Karpas-422 (cell line): ENCODE measurements at regions not wholly inside any gene's neighbourhood (a gene's known extent, or its start where the extent isn't known, plus 50 kb on each side); places are given as distances from the start of the nearest gene placed in this dataset.

Experiments
- DNase-seq: peaks from one replicate; pipeline ENCODE4 v3.0.0-alpha.2; 2015
- H2AFZ ChIP-seq: fragments of 200-600 bp; sonication (generic); 2 replicates; pipeline ENCODE4 v1.6.1; 2014; ENCODE audit warnings: antibody characterized with exemption, low read length, mixed read lengths
- H3K27ac ChIP-seq: fragments of 200-600 bp; sonication (generic); 2 replicates; pipeline ENCODE4 v1.5.1; 2014; ENCODE audit warnings: mild to moderate bottlenecking, low read length, moderate library complexity
- H3K27me3 ChIP-seq: fragments of 200-600 bp; sonication (generic); 2 replicates; pipeline ENCODE4 v1.6.1; 2014; ENCODE audit warnings: low read length, mixed read lengths
- H3K36me3 ChIP-seq: fragments of 200-600 bp; sonication (generic); 2 replicates; pipeline ENCODE4 v1.6.1; 2014; ENCODE audit warnings: low read length, mixed read lengths; ENCODE audit not compliant: insufficient read depth
- H3K4me1 ChIP-seq: fragments of 200-600 bp; sonication (generic); 2 replicates; pipeline ENCODE4 v1.6.1; 2014; ENCODE audit warnings: mild to moderate bottlenecking, low read length, mixed read lengths
- H3K4me2 ChIP-seq: fragments of 200-600 bp; sonication (generic); 2 replicates; pipeline ENCODE4 v1.6.1; 2014; ENCODE audit warnings: low read length, low read depth, mild to moderate bottlenecking; ENCODE audit not compliant: poor library complexity, severe bottlenecking
- H3K4me3 ChIP-seq: fragments of 200-600 bp; sonication (generic); 2 replicates; pipeline ENCODE4 v1.5.1; 2014; ENCODE audit warnings: mild to moderate bottlenecking, antibody characterized with exemption, low read length, mixed read lengths
- H3K79me2 ChIP-seq: fragments of 200-600 bp; sonication (generic); 2 replicates; pipeline ENCODE4 v1.6.1; 2014; ENCODE audit warnings: mild to moderate bottlenecking, low read length, mixed read lengths
- H3K9ac ChIP-seq: fragments of 200-600 bp; sonication (generic); 2 replicates; pipeline ENCODE4 v1.6.0; 2014; ENCODE audit warnings: low read length
- H3K9me2 ChIP-seq: fragments of 200-600 bp; sonication (generic), shearing (Covaris generic); replicated peaks from 2 replicates; pipeline ENCODE4 v1.6.0; 2014; ENCODE audit warnings: mild to moderate bottlenecking, low read length, moderate library complexity; ENCODE audit not compliant: insufficient read depth
- H3K9me3 ChIP-seq: fragments of 300-700, 200-600 bp; sonication (generic); 2 replicates; pipeline ENCODE4 v1.6.1; 2014; ENCODE audit warnings: low read length, mixed read lengths
- H4K20me1 ChIP-seq: fragments of 200-600 bp; sonication (generic); 2 replicates; pipeline ENCODE4 v1.6.1; 2014; ENCODE audit warnings: mild to moderate bottlenecking, antibody characterized with exemption, low read length, low read depth; ENCODE audit not compliant: insufficient read depth

DNA sequence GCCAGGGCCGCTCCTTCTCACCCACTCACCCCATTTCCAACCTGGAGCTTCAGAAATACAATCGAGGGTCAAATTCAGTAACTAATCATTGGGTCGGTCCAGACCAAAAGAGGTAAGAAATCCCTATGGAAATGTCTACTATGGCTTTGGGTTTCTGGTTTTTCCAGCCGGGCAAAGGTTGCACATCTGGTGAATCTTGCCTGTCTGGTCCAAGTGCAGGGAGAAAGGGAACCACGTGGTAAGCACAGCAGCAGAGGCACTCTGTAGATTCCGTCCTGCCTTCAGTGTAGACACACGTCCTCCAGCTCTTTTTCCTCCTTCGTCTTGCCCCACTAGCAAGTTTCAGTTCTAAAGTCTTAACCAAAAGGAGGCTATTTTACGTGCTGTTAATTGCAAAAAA, 218.0 kb upstream of the JADE1 start:
- Histone ChIP-seq H2AFZ (no peak overlapping the region), H3K36me3 (peaks cover 3% of the 10 kb centered on the region; the same call in 1 of the 2 replicates), H3K4me2 (no peak overlapping the region), H4K20me1 (no peaks in the 10 kb centered on the region), H3K27ac (no peak overlapping the region), H3K9ac (no peak overlapping the region), H3K9me3 (0 out of 2 replicates have a peak, but pooled peaks cover 2% of the 10 kb centered on the region), H3K27me3 (peaks cover 2% of the 10 kb centered on the region; the same call in 1 of the 2 replicates), H3K4me3 (no peak overlapping the region), H3K79me2 (no peaks in the 10 kb centered on the region), H3K9me2 (no peaks in the 10 kb centered on the region), H3K4me1 (peaks cover 9% of the 10 kb centered on the region)
- no peak for DNase-seq

DNA sequence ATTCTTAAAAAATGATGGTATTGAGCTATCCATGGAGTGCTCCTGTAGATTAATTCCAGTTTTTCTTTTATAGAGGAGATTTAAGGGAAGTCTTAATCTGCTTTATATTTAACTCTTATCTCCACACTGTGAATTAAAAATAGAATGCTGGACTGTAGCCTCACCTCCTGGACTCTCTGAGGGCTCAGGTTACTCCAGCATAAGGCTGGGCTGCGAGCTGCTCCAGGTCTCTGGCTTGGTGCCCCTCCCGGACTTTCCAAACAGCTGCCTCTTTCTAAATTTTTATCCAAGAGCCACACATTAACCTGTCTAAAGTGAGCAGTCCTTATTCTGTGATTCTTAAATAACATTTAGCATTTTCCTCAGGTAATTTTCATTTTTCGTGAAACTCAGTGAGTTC, 218.7 kb upstream of the JADE1 start:
- H3K79me2 ChIP-seq, result no peaks in the 10 kb centered on the region
- no peak overlapping the region for H3K4me2 ChIP-seq
- H3K27me3 ChIP-seq, result peaks cover 2% of the 10 kb centered on the region; the same call in 1 of the 2 replicates
- H3K4me1 ChIP-seq, result peaks cover 9% of the 10 kb centered on the region
- no peaks in the 10 kb centered on the region for H4K20me1 ChIP-seq
- no peaks in the 10 kb centered on the region for H3K9me2 ChIP-seq
- DNase-seq, result no peak
- peaks cover 3% of the 10 kb centered on the region; the same call in 1 of the 2 replicates for H3K36me3 ChIP-seq
- no peak overlapping the region for H3K27ac ChIP-seq
- no peak overlapping the region for H3K4me3 ChIP-seq
- H2AFZ ChIP-seq, result no peak overlapping the region
- H3K9ac ChIP-seq, result no peak overlapping the region
- 0 out of 2 replicates have a peak, but pooled peaks cover 2% of the 10 kb centered on the region for H3K9me3 ChIP-seq

DNA sequence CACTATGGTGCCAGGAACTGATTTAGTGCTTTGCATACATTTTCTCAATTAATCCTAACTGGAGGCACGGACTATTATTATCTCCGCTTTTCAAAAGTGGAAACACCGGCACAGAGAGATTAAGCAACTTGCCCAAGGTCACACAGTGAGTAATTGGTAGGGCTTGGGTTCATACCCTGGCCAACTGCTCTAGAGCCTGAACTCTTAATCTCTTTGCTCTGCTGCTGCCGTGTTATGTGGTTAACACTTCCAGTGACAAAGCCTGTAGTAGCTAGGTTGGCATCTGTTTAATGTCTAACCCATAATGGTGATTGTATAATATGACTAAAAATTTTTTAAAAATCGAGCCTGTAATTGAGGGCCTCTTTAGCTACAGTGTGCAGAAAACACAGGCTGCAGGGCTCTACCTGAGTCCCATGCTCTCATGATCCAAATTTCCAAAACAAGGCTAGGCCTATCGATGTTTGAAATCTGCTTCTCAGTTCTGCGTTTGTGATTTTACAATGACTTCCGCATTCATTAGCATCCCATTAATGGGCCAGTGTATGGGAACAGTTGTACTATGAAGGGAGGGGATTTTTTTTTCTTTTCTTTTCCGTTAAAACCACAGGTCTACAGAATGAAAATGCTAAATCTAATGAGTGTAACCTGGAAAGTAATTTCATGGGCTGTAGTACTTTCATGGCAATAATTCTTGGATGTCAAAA, 219.3 kb upstream of the JADE1 start:
- no peaks in the 10 kb centered on the region for H4K20me1 ChIP-seq
- H2AFZ ChIP-seq, result 0 out of 2 replicates have a peak overlapping the region, but pooled peaks have one; percentile 46
- peaks cover 3% of the 10 kb centered on the region; the same call in 1 of the 2 replicates for H3K36me3 ChIP-seq
- peaks cover 9% of the 10 kb centered on the region for H3K4me1 ChIP-seq
- H3K27ac ChIP-seq, result no peak overlapping the region
- 0 out of 2 replicates have a peak, but pooled peaks cover 2% of the 10 kb centered on the region for H3K9me3 ChIP-seq
- H3K27me3 ChIP-seq, result peaks cover 2% of the 10 kb centered on the region; the same call in 1 of the 2 replicates
- no peaks in the 10 kb centered on the region for H3K79me2 ChIP-seq
- no peak overlapping the region for H3K4me2 ChIP-seq
- no peaks in the 10 kb centered on the region for H3K9me2 ChIP-seq
- H3K9ac ChIP-seq, result no peak overlapping the region
- H3K4me3 ChIP-seq, result no peak overlapping the region
- no peak for DNase-seq

DNA sequence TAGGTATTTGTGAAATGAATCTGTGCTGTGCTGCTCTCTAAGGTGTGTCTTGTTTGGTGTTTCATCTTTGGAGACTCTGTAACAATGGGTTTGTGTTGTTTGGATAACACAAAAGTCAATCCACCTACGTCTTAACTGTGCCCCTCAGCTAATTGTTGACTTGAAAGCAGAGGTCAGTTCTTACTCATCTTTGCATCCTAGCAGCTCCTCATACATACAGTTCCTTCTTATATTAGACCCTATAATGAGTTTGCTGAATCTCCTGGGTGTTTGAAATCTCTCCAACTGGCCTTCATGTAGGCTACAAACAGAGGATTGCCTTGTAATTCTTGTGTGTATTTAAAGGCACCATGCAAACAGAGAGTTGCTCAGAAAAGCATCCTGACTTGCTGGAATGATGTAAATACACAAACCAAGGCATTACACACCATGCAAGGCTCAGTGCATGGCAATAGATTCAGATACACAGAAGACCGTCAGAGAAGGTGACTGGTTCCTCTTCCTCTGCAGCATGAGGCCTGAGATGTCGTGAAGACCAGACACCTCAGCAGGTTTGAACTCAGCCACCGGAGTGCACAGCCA, 220.0 kb upstream of the JADE1 start:
- Histone ChIP-seq H3K9ac (no peak overlapping the region), H3K4me1 (peaks cover 9% of the 10 kb centered on the region), H3K79me2 (no peaks in the 10 kb centered on the region), H3K9me2 (no peaks in the 10 kb centered on the region), H4K20me1 (no peaks in the 10 kb centered on the region), H3K4me3 (no peak overlapping the region), H3K9me3 (0 out of 2 replicates have a peak, but pooled peaks cover 2% of the 10 kb centered on the region), H3K36me3 (peaks cover 3% of the 10 kb centered on the region; the same call in 1 of the 2 replicates), H2AFZ (0 out of 2 replicates have a peak overlapping the region, but pooled peaks have one; percentile 46), H3K27ac (no peak overlapping the region), H3K27me3 (peaks cover 2% of the 10 kb centered on the region; the same call in 1 of the 2 replicates), H3K4me2 (no peak overlapping the region)
- DNase-seq, result no peak

DNA sequence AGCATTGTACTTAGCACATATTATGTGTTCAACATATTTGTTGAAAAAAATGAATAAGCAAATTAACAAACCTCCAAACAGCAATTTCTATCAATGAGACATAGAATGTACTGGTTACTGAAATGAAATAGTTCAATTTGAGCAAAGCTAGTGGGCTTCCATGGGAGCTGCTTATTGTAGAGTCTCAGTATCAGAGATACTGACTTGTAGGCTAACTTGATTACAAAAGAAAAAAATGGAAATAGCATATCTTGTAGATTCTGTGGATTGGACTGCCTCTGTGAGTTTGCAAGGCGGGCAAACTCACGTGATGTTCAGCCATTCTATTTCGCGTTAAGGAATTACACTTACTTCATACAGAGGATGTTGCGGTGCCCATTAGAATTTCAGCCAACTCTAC, 222.1 kb upstream of the JADE1 start:
- no peaks in the 10 kb centered on the region for H3K9me2 ChIP-seq
- no peaks in the 10 kb centered on the region for H4K20me1 ChIP-seq
- H3K4me2 ChIP-seq, result no peak overlapping the region
- no peaks in the 10 kb centered on the region for H3K36me3 ChIP-seq
- peaks cover 2% of the 10 kb centered on the region; the same call in 1 of the 2 replicates for H3K27me3 ChIP-seq
- H2AFZ ChIP-seq, result peak overlapping the region; percentile 21; the same call in 1 of the 2 replicates
- no peaks in the 10 kb centered on the region for H3K9me3 ChIP-seq
- no peak for DNase-seq
- H3K4me3 ChIP-seq, result no peak overlapping the region
- no peaks in the 10 kb centered on the region for H3K79me2 ChIP-seq
- H3K9ac ChIP-seq, result no peak overlapping the region
- H3K27ac ChIP-seq, result no peak overlapping the region
- peaks cover 9% of the 10 kb centered on the region for H3K4me1 ChIP-seq

DNA sequence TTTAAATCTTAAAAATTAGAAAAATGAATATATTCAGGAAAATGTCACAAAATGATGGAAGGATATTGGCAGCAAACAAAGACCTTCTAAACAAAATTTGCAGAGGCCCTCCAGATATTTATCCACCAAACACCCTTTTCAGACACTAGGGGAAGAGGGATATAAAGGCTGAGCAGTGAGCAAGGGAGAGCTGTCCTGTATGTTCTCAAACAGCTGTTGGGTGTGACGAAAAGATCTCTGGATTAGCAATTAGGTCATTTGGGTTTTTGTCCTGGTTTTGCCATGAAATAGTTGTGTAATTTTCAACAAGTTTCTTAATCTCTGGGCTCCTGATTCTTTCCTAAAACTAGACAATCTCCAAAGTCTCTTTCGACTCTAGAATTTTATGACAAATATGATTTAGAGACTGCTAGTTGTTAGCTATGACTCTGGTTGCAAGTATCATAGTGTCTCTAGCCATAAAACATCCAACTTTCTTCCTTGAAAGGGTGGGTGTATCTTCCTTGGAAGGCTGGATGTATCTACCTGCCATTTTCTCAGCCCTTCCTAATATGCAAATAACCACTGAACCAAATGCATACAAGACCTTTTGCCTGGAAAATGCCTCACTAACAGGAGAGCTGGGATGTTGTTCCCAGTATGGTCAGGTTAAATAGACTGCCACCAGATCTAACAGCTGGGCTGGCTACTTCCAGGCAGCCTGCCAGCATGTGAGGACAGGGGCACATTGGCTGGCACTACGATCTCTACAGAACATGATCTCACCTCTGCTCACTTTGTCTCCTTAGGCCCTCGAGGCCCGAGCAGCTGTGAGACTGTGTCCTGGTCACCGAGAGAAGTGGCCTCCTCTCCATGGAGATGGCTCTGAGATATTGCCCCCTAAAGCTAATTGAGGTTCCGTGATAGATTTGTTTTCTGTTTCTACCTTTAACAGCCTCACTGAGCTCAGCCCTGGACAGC, 225.5 kb upstream of the JADE1 start:
- no peaks in the 10 kb centered on the region for H4K20me1 ChIP-seq
- no peak overlapping the region for H3K9ac ChIP-seq
- H2AFZ ChIP-seq, result no peak overlapping the region
- H3K4me2 ChIP-seq, result no peak overlapping the region
- H3K9me2 ChIP-seq, result no peaks in the 10 kb centered on the region
- H3K27me3 ChIP-seq, result no peaks in the 10 kb centered on the region
- no peaks in the 10 kb centered on the region for H3K36me3 ChIP-seq
- no peaks in the 10 kb centered on the region for H3K9me3 ChIP-seq
- H3K79me2 ChIP-seq, result no peaks in the 10 kb centered on the region
- no peak overlapping the region for H3K4me3 ChIP-seq
- H3K4me1 ChIP-seq, result no peaks in the 10 kb centered on the region
- H3K27ac ChIP-seq, result no peak overlapping the region
- DNase-seq, result no peak

DNA sequence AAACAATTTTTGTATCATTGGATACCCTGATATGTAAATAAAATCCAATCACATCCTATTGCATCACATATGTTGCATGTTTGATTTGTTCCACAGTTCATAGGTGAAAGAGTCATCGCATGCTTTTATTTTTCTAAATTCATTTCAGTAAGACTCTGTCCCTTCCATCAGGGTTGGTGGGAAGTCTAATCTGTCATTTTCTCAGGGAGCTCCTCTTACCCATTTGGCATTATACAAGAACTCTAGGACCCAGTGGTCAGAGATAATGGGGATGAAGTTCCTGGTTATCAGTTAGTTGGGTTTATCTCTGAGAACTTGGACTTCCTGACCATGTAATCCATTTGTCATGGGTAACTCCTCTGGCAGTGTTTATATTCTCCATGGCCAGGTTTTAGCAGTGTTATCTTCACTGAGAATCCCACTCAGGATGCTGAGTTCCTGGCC, 227.1 kb upstream of the JADE1 start:
- Histone ChIP-seq H3K9me3 (no peaks in the 10 kb centered on the region), H3K4me3 (no peak overlapping the region), H3K4me2 (no peak overlapping the region), H3K9ac (no peak overlapping the region), H2AFZ (no peak overlapping the region), H3K36me3 (no peaks in the 10 kb centered on the region), H3K79me2 (no peaks in the 10 kb centered on the region), H4K20me1 (no peaks in the 10 kb centered on the region), H3K4me1 (no peaks in the 10 kb centered on the region), H3K9me2 (no peaks in the 10 kb centered on the region), H3K27me3 (no peaks in the 10 kb centered on the region), H3K27ac (no peak overlapping the region)
- no peak for DNase-seq
